ENCODE measurements at regions not wholly inside any gene's neighbourhood (a gene's known extent, or its start where the extent isn't known, plus 50 kb on each side); places are given as distances from the start of the nearest gene placed in this dataset.
A peak's percentile ranks its signal among the peaks of the same experiment; 100 is the strongest.

GRCh38 chr21:21605521-21605920 lies 607.3 kb downstream of the NCAM2 start:
- DNase-seq: no peak

DNA sequence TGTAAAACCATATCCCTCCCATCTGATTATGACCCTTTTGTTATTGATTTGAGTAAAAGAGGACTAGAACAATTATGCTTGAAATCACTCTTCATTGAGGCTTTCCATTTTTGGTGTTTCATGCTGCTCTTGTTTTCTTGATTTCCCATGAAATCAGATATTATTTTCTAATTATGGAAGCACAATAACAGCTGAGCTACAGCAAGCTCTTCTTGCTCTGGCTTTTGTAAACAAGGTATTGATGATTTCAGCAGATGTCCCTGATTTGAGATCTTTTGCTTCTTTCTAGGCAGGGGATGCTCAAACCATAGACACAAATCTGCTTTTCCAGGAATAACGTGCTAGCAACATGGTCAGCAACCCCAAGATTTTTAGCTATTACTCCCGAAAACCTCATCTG lies 607.8 kb downstream of the NCAM2 start:
- DNase-seq: no peak

DNA sequence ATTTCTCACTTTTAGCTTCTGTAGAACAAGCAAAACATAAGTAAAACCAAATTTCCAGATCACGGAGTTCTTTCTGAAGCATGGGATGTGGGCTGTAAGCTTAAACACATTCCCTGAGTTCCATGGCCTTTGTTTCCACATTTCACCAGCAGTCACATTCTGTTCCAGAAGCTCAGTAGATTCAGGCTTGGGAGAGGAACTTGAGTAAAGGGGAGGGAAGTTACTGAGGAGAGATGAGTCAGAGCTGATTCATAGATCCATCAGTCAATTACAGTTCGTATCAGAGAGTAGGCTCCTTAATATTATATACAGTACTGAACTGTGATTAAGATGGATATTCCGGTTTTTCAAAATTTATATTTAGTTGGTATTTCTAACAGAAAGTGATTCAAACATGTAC lies 614.3 kb downstream of the NCAM2 start:
- no peak for DNase-seq

- no peak for DNase-seq
These were observed 616.8 kb downstream of the NCAM2 start for GRCh38 chr21:21614966-21615365.

DNA sequence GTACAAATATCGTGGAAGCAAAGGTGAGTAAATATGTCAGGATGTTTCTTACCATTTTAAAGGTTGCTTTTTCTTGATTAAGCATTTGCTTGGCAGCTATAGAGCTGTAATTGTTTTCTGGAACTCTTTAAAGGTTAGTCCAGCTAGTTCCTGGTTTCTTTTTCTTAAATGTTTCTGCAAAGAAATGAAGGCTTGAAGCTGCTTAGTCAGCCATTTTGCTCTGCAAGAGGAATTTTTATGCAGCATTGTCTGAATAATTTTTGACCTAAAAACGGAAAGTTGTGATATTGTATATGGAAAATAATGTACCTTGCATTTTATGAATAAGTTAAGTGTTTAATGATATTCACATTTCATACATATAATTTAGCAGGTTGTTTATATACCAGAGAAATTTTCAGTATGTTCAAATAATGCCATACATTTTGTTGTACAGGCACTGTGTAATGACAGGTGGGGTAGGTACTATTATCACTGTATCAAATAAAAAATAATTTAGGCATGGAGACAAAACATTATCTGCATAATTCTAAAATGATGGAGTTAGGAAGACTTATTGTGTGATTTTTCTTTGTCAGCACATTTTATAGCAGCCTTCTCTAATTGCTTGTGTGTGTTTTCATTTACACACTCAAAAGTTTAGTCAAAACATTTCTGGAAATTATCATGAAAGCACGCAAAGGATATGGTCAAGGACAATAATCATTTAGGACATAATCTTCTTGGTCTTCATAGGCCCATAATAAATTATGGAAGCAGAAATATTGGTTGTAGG lies 624.4 kb downstream of the NCAM2 start:
- DNase-seq: no peak

DNA sequence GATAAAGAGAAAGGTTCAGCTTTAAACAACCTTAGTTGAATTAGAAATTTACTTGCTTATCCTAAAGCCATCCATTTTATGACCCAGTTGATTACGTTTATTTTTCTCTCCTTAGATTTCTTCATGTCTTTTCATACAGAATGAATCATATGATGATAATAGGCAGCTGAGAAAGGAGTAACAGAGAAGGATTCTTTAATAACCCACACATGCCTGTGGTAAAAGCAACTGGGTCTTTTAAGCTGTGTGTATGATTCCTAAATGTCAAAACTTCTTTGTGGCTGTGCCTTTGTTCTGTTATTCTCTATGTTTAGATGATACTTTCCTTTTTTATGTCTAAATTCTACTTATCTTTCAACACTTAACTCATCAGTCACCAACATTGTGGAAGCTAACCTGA lies 626.5 kb downstream of the NCAM2 start:
- no peak for DNase-seq

- no peak for DNase-seq
These were observed 633.8 kb downstream of the NCAM2 start for GRCh38 chr21:21631961-21632360.

GRCh38 chr21:21632926-21633325 lies 634.7 kb downstream of the NCAM2 start:
- no peak for DNase-seq

GRCh38 chr21:21661741-21662140 lies 663.5 kb downstream of the NCAM2 start:
- no peak for DNase-seq

- no peak for DNase-seq
These were observed 664.6 kb downstream of the NCAM2 start for GRCh38 chr21:21662776-21663175.

DNA sequence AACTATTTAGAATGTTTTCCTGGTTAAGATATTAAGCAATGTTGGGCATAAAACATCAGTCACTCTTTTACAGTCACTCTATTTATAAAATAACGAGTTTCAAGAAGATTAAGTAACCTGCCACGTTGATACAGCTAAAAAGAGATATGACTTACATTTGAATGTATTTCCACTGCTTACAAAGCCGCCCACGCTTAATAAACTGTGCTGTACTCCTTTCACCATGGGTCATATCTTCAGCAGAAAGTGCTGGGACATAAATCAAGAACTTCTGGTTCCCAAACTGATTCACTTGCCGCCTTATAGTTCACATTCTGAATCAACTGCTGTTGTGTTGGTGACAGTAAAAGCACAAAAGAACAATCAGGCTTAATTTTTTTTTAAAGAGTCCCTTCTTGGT lies 666.7 kb downstream of the NCAM2 start:
- no peak for DNase-seq

GRCh38 chr21:21666689-21667088 lies 668.5 kb downstream of the NCAM2 start:
- DNase-seq: no peak

DNA sequence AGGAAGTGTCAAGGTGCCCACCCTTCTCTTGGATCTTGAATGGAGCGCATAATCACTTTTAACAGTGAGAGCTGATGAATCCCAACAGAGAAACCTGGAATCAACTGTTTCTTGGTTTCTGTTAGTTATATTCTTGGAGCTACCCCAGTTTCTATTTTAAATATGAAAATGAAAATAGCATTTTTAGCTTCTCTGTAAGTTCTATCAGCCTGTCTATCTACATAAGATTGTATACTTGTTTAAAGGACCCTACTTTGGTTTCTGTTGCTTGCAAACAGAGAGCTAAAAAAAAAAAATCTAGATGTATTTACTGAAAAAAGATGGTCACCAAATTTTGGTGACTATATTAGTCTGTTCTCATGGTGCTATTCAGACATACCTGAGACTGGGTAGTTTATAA lies 670.0 kb downstream of the NCAM2 start:
- no peak for DNase-seq

DNA sequence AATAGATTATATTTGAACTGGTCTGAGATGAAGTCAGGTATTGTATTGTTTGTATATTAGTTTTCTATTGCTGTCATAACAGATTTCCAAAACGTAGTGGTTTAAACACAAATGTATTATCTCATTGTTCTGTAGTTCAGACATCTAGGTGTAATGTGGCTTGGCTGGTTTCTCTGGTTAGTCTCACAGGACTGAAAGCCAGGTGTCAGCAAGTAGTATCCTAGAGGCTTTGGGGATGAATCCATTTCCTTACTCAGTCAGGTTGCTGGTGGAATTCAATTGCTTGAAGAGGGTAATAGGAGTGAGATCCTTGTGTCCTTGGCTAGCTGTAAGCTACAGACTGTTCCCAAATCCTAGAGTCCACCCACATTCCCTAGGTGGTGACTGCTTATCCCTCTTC lies 675.8 kb downstream of the NCAM2 start:
- no peak for DNase-seq

DNA sequence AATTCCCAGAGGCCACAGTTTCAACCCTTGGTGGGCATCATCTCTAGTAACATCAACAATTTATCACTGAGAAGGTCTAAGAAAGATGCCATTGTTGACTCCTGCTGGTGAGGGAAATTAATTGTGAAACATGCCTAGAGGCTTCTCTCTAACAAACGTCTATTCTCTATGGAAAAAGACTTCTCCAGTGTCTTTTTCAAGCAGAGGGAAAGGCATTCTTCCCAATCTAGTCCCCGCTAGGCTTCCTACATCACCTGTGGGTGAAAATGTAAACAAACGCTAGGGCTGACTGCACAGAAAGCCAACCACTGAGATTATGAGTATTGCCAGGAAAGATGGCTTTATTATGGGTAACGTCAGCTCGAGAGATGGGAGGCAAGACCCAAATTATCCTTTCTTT lies 677.4 kb downstream of the NCAM2 start:
- DNase-seq: no peak

DNA sequence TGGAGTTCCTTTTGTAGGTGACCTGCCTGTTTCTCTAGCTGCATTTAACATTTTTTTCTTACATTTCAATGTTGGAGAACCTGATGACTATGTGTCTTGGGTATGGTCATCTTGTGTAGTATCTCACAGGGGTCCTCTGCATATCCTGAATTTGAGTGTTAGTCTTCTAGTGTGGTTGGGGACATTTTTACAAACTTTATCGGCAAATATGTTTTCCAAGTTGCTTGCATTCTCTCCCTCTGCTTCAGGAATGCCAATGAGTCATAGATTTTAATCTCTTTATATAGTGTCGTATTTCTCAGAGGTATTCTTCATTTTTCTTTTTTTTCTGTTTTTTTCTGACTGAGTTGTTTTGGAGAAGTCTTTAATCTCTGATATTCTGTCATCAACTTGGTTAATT lies 684.0 kb downstream of the NCAM2 start:
- no peak for DNase-seq

- DNase-seq: peak; percentile 14
These were observed 690.7 kb downstream of the NCAM2 start for GRCh38 chr21:21688889-21689288.

- no peak for DNase-seq
These were observed 692.0 kb downstream of the NCAM2 start for GRCh38 chr21:21690068-21690665.

GRCh38 chr21:21712748-21713520 lies 714.7 kb downstream of the NCAM2 start:
- DNase-seq: no peak

- DNase-seq: no peak
These were observed 715.5 kb downstream of the NCAM2 start for GRCh38 chr21:21713651-21714180.

GRCh38 chr21:21714426-21714825 lies 716.2 kb downstream of the NCAM2 start:
- DNase-seq: no peak

DNA sequence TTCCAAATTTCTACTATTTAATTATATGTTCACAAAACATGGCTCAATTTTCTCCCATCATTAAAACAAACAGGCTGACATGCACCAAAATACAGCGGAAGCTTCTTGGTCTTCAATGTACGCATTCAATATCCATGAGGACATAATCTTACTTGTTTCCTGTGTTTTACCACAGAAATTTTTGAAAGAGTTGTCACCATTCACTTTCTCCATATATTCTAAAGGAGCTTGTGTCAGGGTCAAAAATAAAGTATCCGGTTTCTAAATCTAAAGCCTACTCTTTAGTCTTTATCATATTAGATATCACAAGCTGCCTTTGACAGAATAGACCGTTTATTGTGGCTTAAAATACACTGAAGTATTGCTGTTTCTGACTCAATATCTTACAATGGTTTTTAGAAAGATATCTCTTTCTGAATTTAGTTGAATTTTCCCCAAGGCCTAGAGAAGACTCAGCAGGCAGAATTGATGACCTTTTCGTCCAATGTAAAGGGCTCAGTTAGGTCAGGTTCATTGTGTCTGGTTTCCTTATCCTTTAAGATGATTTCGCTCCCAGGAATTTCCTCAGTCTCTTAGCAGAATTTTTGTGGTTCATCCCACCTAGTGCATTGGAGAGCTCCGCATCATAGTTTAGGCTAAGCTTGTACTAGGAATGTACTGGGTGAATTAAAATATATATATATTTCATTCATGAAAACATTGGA lies 717.2 kb downstream of the NCAM2 start:
- DNase-seq: no peak

DNA sequence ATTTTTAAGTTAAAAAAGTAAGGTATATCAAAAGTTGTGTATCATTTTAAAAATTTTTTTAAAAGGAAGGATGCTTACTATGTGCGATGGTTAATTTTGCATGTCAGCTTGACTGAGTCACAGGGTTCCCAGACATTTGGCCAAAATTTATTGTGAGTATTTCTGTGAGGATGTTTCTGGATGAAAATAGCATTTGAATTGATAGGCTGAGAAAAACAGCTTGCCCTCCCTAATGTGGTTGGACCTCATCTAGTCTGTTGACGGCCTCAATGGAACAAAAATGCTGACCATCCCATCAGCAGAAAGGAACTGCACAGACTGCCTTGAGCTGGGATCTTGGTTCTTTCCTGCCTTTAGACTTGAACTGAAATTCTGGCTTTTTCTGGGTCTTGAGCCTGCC lies 724.5 kb downstream of the NCAM2 start:
- no peak for DNase-seq

All from COR-L47 (cell line).